CD14-positive monocyte (primary cell): ENCODE measurements at regions not wholly inside any gene's neighbourhood (a gene's known extent, or its start where the extent isn't known, plus 50 kb on each side); places are given as distances from the start of the nearest gene placed in this dataset.

Experiments
- DNase-seq, 3 donors: peaks; one replicate each; pipeline ENCODE4 v3.0.0-alpha.2; 2011 to 2022
- H2AFZ ChIP-seq: 2 replicates; pipeline ENCODE4 v1.6.0; 2012; ENCODE audit warnings: mild to moderate bottlenecking, low read depth, low read length, inconsistent platforms; ENCODE audit not compliant: insufficient read depth, poor library complexity, severe bottlenecking
- H3K27ac ChIP-seq, 2 donors: 1 replicate in 1 of 2; 2 replicates in 1 of 2; pipeline ENCODE4 v1.5.1; 2012 to 2013; ENCODE audit warnings: low read length in 2 of 2, control low read depth in 1 of 2, inconsistent platforms in 1 of 2, low read depth in 1 of 2, mild to moderate bottlenecking in 1 of 2
- H3K27me3 ChIP-seq, 2 donors: one replicate each; pipeline versions ENCODE4 v1.6.0 to v1.6.1; 2011 to 2013; ENCODE audit warnings: low read length in 2 of 2; ENCODE audit not compliant: control insufficient read depth in 2 of 2, insufficient read depth in 2 of 2
- H3K36me3 ChIP-seq, 2 donors: replicated peaks in 1 of 2; 1 replicate in 1 of 2; 2 replicates in 1 of 2; pipeline versions ENCODE4 v1.5.1 to v1.6.1; 2012 to 2013; ENCODE audit warnings: low read length in 2 of 2, control low read depth in 1 of 2, inconsistent platforms in 1 of 2, mild to moderate bottlenecking in 1 of 2; ENCODE audit not compliant: insufficient read depth in 2 of 2, control insufficient read depth in 1 of 2
- H3K4me1 ChIP-seq, 2 donors: 1 replicate in 1 of 2; 2 replicates in 1 of 2; pipeline versions ENCODE4 v1.5.1 to v1.6.1; 2012 to 2013; ENCODE audit warnings: low read length in 2 of 2, control low read depth in 1 of 2, inconsistent platforms in 1 of 2, mild to moderate bottlenecking in 1 of 2, moderate library complexity in 1 of 2; ENCODE audit not compliant: insufficient read depth in 2 of 2, control insufficient read depth in 1 of 2
- H3K4me2 ChIP-seq: replicated peaks from 2 replicates; pipeline ENCODE3; 2012; ENCODE audit warnings: low read length, moderate library complexity, mild to moderate bottlenecking; ENCODE audit not compliant: poor library complexity, severe bottlenecking; ENCODE audit errors: extremely low read depth
- H3K4me3 ChIP-seq, 3 experiments: fragments of 200-600 bp in 1 of 3; sonication (generic) in 1 of 3; replicated peaks in 1 of 3; 1 replicate in 2 of 3; 2 replicates in 1 of 3; pipeline ENCODE4 v1.5.1; 2011 to 2013; ENCODE audit warnings: low read length in 3 of 3, mild to moderate bottlenecking in 3 of 3, control low read depth in 2 of 3, low read depth in 2 of 3, inconsistent platforms in 1 of 3, moderate library complexity in 1 of 3
- H3K79me2 ChIP-seq: 2 replicates; pipeline ENCODE4 v1.6.0; 2012; ENCODE audit warnings: mild to moderate bottlenecking, control low read depth, inconsistent platforms, low read length, moderate library complexity; ENCODE audit not compliant: insufficient read depth
- H3K9ac ChIP-seq: 2 replicates; pipeline ENCODE4 v1.6.0; 2017; ENCODE audit warnings: low read length, mild to moderate bottlenecking; ENCODE audit not compliant: insufficient read depth, poor library complexity, severe bottlenecking
- H3K9me3 ChIP-seq, 2 donors: replicated peaks in 1 of 2; 1 replicate in 1 of 2; 2 replicates in 1 of 2; pipeline versions ENCODE4 v1.5.1 to v1.6.1; 2012 to 2013; ENCODE audit warnings: low read length in 2 of 2, control low read depth in 1 of 2; ENCODE audit not compliant: control insufficient read depth in 1 of 2, insufficient read depth in 1 of 2
- H4K20me1 ChIP-seq: 2 replicates; pipeline ENCODE4 v1.6.0; 2012; ENCODE audit warnings: mild to moderate bottlenecking, low read length, control low read depth, moderate library complexity; ENCODE audit not compliant: insufficient read depth
- H3K27ac Mint-ChIP-seq, 7 donors: one replicate each; pipeline ENCODE4 v1.8.0; 2020; ENCODE audit warnings: mild to moderate bottlenecking in 7 of 7, mixed read lengths in 7 of 7, moderate library complexity in 6 of 7, inconsistent platforms in 2 of 7
- H3K27me3 Mint-ChIP-seq, 3 donors: one replicate each; pipeline ENCODE4 v1.8.0; 2021 to 2022; ENCODE audit warnings: low read depth in 3 of 3, mild to moderate bottlenecking in 3 of 3, mixed read lengths in 3 of 3, moderate library complexity in 3 of 3, inconsistent platforms in 1 of 3
- H3K36me3 Mint-ChIP-seq, 2 donors: one replicate each; pipeline ENCODE4 v1.8.0; 2020; ENCODE audit warnings: mixed read lengths in 2 of 2, inconsistent platforms in 1 of 2, mild to moderate bottlenecking in 1 of 2
- H3K4me1 Mint-ChIP-seq: one replicate; pipeline ENCODE4 v1.8.0; 2020; ENCODE audit warnings: mild to moderate bottlenecking, mixed read lengths
- H3K4me3 Mint-ChIP-seq, 2 donors: one replicate each; pipeline ENCODE4 v1.8.0; 2020; ENCODE audit warnings: mild to moderate bottlenecking in 2 of 2, mixed read lengths in 2 of 2, moderate library complexity in 1 of 2
- H3K9me3 Mint-ChIP-seq, 7 donors: one replicate each; pipeline ENCODE4 v1.8.0; 2020 to 2022; ENCODE audit warnings: mixed read lengths in 7 of 7, mild to moderate bottlenecking in 6 of 7, moderate library complexity in 6 of 7, inconsistent platforms in 2 of 7
- CTCF ChIP-seq: fragments of 200-600 bp; IDR thresholded peaks from one replicate; pipeline ENCODE4 v1.8.0; 2022; ENCODE audit warnings: antibody characterized with exemption, mild to moderate bottlenecking
- WGBS: methylation state at CpG from one replicate; pipeline ENCODE4 v1.1.5; 2013; ENCODE audit warnings: missing lambda C conversion rate; ENCODE audit not compliant: insufficient coverage; 5-methylcytosine and 5-hydroxymethylcytosine counted together
- intact Hi-C, 2 donors: fragments of 100-400 bp; cut with micrococcal nuclease; formaldehyde crosslinking; loops; one replicate each; pipeline versions ENCODE4 v1.15.0 to v1.15.1; 2023

DNA sequence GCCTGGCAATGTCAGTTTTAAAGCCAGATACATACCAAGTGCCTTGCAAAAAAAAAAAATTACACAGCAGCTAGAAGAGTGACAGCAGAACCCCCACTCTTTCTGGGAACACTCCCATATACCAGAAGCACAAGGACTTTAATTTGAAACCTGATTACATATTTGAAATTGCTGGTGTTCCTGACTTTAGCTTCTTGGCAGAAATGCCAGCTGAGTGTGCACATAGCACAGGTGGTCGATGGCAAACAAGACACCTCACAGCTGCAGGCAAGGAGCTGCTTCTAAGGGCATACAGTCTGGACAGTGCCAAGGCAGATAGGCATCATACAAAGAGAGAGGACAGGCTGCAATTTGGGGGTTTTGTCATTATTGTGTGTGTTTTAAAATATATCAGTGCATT, 150.7 kb upstream of the SGK1 start:
- Histone ChIP-seq H3K27ac (no peak overlapping the region), H3K9me3 (no peaks in the 10 kb centered on the region), H4K20me1 (no peaks in the 10 kb centered on the region), H3K4me2 (no peak overlapping the region), H3K9ac (no peak overlapping the region), H3K4me3 (no peak overlapping the region), H3K79me2 (no peaks in the 10 kb centered on the region), H3K27me3 (no peaks in the 10 kb centered on the region), H2AFZ (no peak overlapping the region), H3K36me3 (no peaks in the 10 kb centered on the region), H3K4me1 (peaks cover 5 to 8% of the 10 kb centered on the region in 2 donors)
- Mint-ChIP-seq H3K36me3 (no peaks in the 10 kb centered on the region), H3K9me3 (no peaks in the 10 kb centered on the region), H3K4me1 (peaks cover 12% of the 10 kb centered on the region), H3K4me3 (no peak overlapping the region), H3K27me3 (peaks cover 1 to 3% (median 1%) of the 10 kb centered on the region in 3 donors), H3K27ac (no peak overlapping the region)
- TF ChIP-seq CTCF = no peak
- intact Hi-C loops = no loop called here
- WGBS = no CpG with 5 or more reads among the region's 1 CpG
- DNase-seq = no peak

DNA sequence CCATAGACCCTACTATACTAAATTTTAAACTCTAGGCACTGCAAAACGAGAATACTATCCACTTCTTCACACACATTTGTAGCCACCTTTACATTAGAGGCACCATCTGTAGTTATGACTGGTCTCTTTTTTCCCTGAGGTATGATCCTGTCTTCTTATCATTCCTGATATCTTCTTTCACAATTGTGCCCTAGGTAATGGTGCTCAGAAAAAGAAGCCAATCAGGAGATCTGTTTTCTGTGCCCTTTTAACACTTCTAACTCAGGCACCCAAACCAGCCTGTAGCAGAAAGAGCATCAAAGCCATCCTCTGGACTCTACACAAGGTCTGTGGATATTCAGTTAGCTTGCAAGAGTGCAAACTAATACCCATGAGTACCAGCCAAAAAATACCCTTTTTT, 149.7 kb upstream of the SGK1 start:
- H2AFZ ChIP-seq = no peak overlapping the region

More for the DNA sequence above, 149.7 kb upstream of the SGK1 start:
- H3K4me1 ChIP-seq = peaks cover 5 to 8% of the 10 kb centered on the region in 2 donors
- intact Hi-C loops = no loop called here
- Mint-ChIP-seq H3K27me3 (peaks cover 1 to 6% (median 1%) of the 10 kb centered on the region in 3 donors), H3K4me3 (no peak overlapping the region), H3K27ac (no peak overlapping the region), H3K4me1 (peaks cover 12% of the 10 kb centered on the region), H3K36me3 (no peaks in the 10 kb centered on the region), H3K9me3 (no peaks in the 10 kb centered on the region)
- H3K36me3 ChIP-seq = no peaks in the 10 kb centered on the region
- no peak overlapping the region for H3K4me3 ChIP-seq
- H3K4me2 ChIP-seq = no peak overlapping the region
- H3K79me2 ChIP-seq = no peaks in the 10 kb centered on the region
- TF ChIP-seq CTCF = no peak
- H3K27ac ChIP-seq = no peak overlapping the region
- no peaks in the 10 kb centered on the region for H3K9me3 ChIP-seq
- no CpG with 5 or more reads among the region's 1 CpG for WGBS
- H3K27me3 ChIP-seq = no peaks in the 10 kb centered on the region
- DNase-seq = no peak
- H4K20me1 ChIP-seq = no peaks in the 10 kb centered on the region
- H3K9ac ChIP-seq = no peak overlapping the region
